Endothelial cell of umbilical vein (primary cell): ENCODE measurements at regions not wholly inside any gene's neighbourhood (a gene's known extent, or its start where the extent isn't known, plus 50 kb on each side); places are given as distances from the start of the nearest gene placed in this dataset.

Experiments
- BruUV-seq: library from RNA; stranded (reverse); fragments of 400-500 nt; replicated peaks from 2 replicates; lab custom pipeline; 2021; lab: Mats Ljungman, UMichigan
- CTCF ChIA-PET: fragments of 300-600, 350-600 bp; sonication (Branson Sonifier 250); formaldehyde crosslinking; loops from one replicate; lab custom pipeline; 2021; ENCODE audit warnings: antibody characterized with exemption, inconsistent platforms; lab: Charles Lee
- POLR2A ChIA-PET: fragments of 300-600, 350-600 bp; sonication (Branson Sonifier 250); formaldehyde crosslinking; loops from one replicate; lab custom pipeline; 2021; ENCODE audit warnings: antibody characterized with exemption, inconsistent platforms; lab: Charles Lee
- DNase-seq: peaks from one replicate; pipeline ENCODE4 v3.0.0-alpha.2; 2011; ENCODE audit warnings: low read depth, low spot score
- FAIRE-seq: peaks from 2 replicates; lab custom pipeline; 2011; peaks lifted over from hg19 to GRCh38; lab: Jason Lieb, UNC
- H2AFZ ChIP-seq: 2 replicates; pipeline ENCODE4 v1.6.0; 2012; ENCODE audit warnings: low read depth, low read length, control low read depth, inconsistent platforms
- H3K27ac ChIP-seq: 2 replicates; pipeline ENCODE4 v1.5.1; 2011; ENCODE audit warnings: low read depth, mild to moderate bottlenecking, control low read depth, low read length, moderate library complexity; ENCODE audit not compliant: insufficient read depth
- H3K27me3 ChIP-seq, 2 experiments: 2 replicates each; pipeline versions ENCODE4 v1.6.0 to v1.6.1; 2011; ENCODE audit warnings: low read length in 2 of 2, mixed read lengths in 1 of 2; ENCODE audit not compliant: control insufficient read depth in 2 of 2, insufficient read depth in 2 of 2
- H3K36me3 ChIP-seq, 2 experiments: 2 replicates in 1 of 2; 3 replicates in 1 of 2; pipeline ENCODE4 v1.5.1; 2011; ENCODE audit warnings: low read length in 2 of 2, mild to moderate bottlenecking in 1 of 2, moderate library complexity in 1 of 2; ENCODE audit not compliant: control insufficient read depth in 2 of 2, insufficient read depth in 2 of 2; ENCODE audit errors: extremely low read depth in 1 of 2
- H3K4me1 ChIP-seq: 3 replicates; pipeline ENCODE4 v1.5.1; 2011; ENCODE audit warnings: mild to moderate bottlenecking, low read length; ENCODE audit not compliant: control insufficient read depth, insufficient read depth; ENCODE audit errors: extremely low read depth
- H3K4me2 ChIP-seq: 2 replicates; pipeline ENCODE4 v1.6.1; 2011; ENCODE audit warnings: low read length, control low read depth, mixed read lengths; ENCODE audit not compliant: insufficient read depth
- H3K4me3 ChIP-seq, 3 experiments: fragments of 200-600 bp in 1 of 3; sonication (generic), shearing (Covaris generic) in 1 of 3; replicated peaks in 1 of 3; 2 replicates each; pipeline ENCODE4 v1.5.1; 2011 to 2016; ENCODE audit warnings: control low read depth in 3 of 3, low read length in 3 of 3, mild to moderate bottlenecking in 2 of 3, inconsistent platforms in 1 of 3, low read depth in 1 of 3, moderate library complexity in 1 of 3; ENCODE audit not compliant: insufficient read depth in 1 of 3
- H3K79me2 ChIP-seq: 2 replicates; pipeline ENCODE4 v1.6.0; 2012; ENCODE audit warnings: low read length, inconsistent platforms; ENCODE audit not compliant: control insufficient read depth, insufficient read depth
- H3K9ac ChIP-seq: replicated peaks from 2 replicates; pipeline ENCODE3; 2011; ENCODE audit warnings: low read length, control low read depth; ENCODE audit not compliant: insufficient read depth; ENCODE audit errors: extremely low read depth
- H3K9me1 ChIP-seq: replicated peaks from 3 replicates; pipeline ENCODE4 v1.6.0; 2011; ENCODE audit warnings: mild to moderate bottlenecking, low read length; ENCODE audit not compliant: control insufficient read depth, insufficient read depth; ENCODE audit errors: extremely low read depth
- H3K9me3 ChIP-seq: replicated peaks from 2 replicates; pipeline ENCODE4 v1.5.1; 2012; ENCODE audit warnings: low read length, inconsistent platforms; ENCODE audit not compliant: control insufficient read depth, insufficient read depth
- H4K20me1 ChIP-seq: replicated peaks from 2 replicates; pipeline ENCODE3; 2011; ENCODE audit warnings: mild to moderate bottlenecking, low read length; ENCODE audit not compliant: control insufficient read depth, insufficient read depth; ENCODE audit errors: extremely low read depth
- EZH2 ChIP-seq: IDR thresholded peaks from 2 replicates; pipeline ENCODE4 v1.6.1; 2012; ENCODE audit warnings: borderline replicate concordance, low read depth, mild to moderate bottlenecking, moderate library complexity, low read length, inconsistent platforms; ENCODE audit not compliant: severe bottlenecking
- FOS ChIP-seq: IDR thresholded peaks from 2 replicates; pipeline ENCODE4 v1.6.1; 2011; ENCODE audit warnings: mild to moderate bottlenecking, low read length, moderate library complexity, borderline replicate concordance; ENCODE audit not compliant: insufficient read depth
- GATA2 ChIP-seq: IDR thresholded peaks from 2 replicates; pipeline ENCODE4 v1.7.0; 2011; ENCODE audit warnings: low read depth, mild to moderate bottlenecking, moderate library complexity, mixed read lengths, low read length; ENCODE audit not compliant: insufficient read length, insufficient read depth
- JUN ChIP-seq: IDR thresholded peaks from 2 replicates; pipeline ENCODE4 v1.6.1; 2011; ENCODE audit warnings: borderline replicate concordance, low read depth; ENCODE audit not compliant: insufficient read length, insufficient read depth
- MYC ChIP-seq: IDR thresholded peaks from one replicate; pipeline ENCODE4 v1.6.1; 2011; ENCODE audit warnings: mild to moderate bottlenecking, low read depth, low read length
- POLR2A ChIP-seq: IDR thresholded peaks from 2 replicates; pipeline ENCODE4 v1.6.1; 2012; ENCODE audit warnings: low read depth, mild to moderate bottlenecking, control low read depth, low read length
- POLR2AphosphoS5 ChIP-seq: IDR thresholded peaks from 2 replicates; pipeline ENCODE4 v1.6.1; 2012; ENCODE audit warnings: low read depth, mild to moderate bottlenecking, control low read depth, low read length, moderate library complexity; ENCODE audit not compliant: insufficient read depth
- dilution Hi-C: fragments of 300-500 bp; cut with MboI; formaldehyde crosslinking; loops from one replicate; pipeline ENCODE4 v1.15.0; 2019; ENCODE audit warnings: low sequenced_read_pairs; ENCODE audit not compliant: extremely low pct_ligation_motif_present
- intact Hi-C: fragments of 100-400 bp; cut with micrococcal nuclease; formaldehyde crosslinking; loops from one replicate; pipeline ENCODE4 v1.10.0; 2022
- TF ChIP-seq, protein P1 (sequence below), 2 donors: IDR thresholded peaks; 1 replicate in 1 of 2; 2 replicates in 1 of 2; pipeline ENCODE4 v1.5.1; 2011; ENCODE audit warnings: low read length in 2 of 2, mild to moderate bottlenecking in 2 of 2, moderate library complexity in 2 of 2, control low read depth in 1 of 2, inconsistent platforms in 1 of 2, low read depth in 1 of 2; ENCODE audit not compliant: insufficient read depth in 1 of 2; ENCODE audit errors: extremely low read depth in 1 of 2
- TF ChIP-seq, protein P2 (sequence below): IDR thresholded peaks from 2 replicates; pipeline ENCODE4 v1.6.1; 2011; ENCODE audit not compliant: insufficient read depth, insufficient read length

- Histone ChIP-seq H2AFZ (no peak overlapping the region), H3K4me1 (no peaks in the 10 kb centered on the region), H4K20me1 (no peaks in the 10 kb centered on the region), H3K9me3 (no peaks in the 10 kb centered on the region), H3K27me3 (peaks cover 0 to 3% of the 10 kb centered on the region in 2 experiments), H3K4me2 (no peak overlapping the region), H3K27ac (no peak overlapping the region), H3K79me2 (no peaks in the 10 kb centered on the region), H3K9ac (no peak overlapping the region), H3K36me3 (no peaks in the 10 kb centered on the region), H3K4me3 (no peak overlapping the region), H3K9me1 (no peaks in the 10 kb centered on the region)
- DNase-seq = no peak
- ChIA-PET CTCF (interaction anchor here (1.1 to 4.4 kb wide), 2 partner anchors 19 to 161 kb away, joined by 3 to 24 read pairs; no protein-coding TSS in a partner anchor), POLR2A (no interaction called here)
- TF ChIP-seq POLR2AphosphoS5 = no peak
- no peak for TF ChIP-seq FOS
- TF ChIP-seq GATA2 = no peak
- no peak for TF ChIP-seq JUN
- no peak for TF ChIP-seq EZH2
- TF ChIP-seq MYC = no peak
- no peak for TF ChIP-seq POLR2A
- TF ChIP-seq, protein P1, sequence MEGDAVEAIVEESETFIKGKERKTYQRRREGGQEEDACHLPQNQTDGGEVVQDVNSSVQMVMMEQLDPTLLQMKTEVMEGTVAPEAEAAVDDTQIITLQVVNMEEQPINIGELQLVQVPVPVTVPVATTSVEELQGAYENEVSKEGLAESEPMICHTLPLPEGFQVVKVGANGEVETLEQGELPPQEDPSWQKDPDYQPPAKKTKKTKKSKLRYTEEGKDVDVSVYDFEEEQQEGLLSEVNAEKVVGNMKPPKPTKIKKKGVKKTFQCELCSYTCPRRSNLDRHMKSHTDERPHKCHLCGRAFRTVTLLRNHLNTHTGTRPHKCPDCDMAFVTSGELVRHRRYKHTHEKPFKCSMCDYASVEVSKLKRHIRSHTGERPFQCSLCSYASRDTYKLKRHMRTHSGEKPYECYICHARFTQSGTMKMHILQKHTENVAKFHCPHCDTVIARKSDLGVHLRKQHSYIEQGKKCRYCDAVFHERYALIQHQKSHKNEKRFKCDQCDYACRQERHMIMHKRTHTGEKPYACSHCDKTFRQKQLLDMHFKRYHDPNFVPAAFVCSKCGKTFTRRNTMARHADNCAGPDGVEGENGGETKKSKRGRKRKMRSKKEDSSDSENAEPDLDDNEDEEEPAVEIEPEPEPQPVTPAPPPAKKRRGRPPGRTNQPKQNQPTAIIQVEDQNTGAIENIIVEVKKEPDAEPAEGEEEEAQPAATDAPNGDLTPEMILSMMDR (IDR thresholded peaks at IDR 0.05; ENCODE audit: extremely low read depth in 1 of 2, insufficient read depth in 1 of 2, low read depth in 1 of 2, low read length in 2 of 2) = no peak
- TF ChIP-seq, protein P2, sequence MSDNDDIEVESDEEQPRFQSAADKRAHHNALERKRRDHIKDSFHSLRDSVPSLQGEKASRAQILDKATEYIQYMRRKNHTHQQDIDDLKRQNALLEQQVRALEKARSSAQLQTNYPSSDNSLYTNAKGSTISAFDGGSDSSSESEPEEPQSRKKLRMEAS = no peak
- dilution Hi-C loops (no loop called here), intact Hi-C loops (no loop called here)
- BruUV-seq = no TSS peak
- no peak for FAIRE-seq
These were observed 249.2 kb downstream of the CDC5L start for GRCh38 chr6:44636561-44637248.
